ENCODE measurements at regions not wholly inside any gene's neighbourhood (a gene's known extent, or its start where the extent isn't known, plus 50 kb on each side); places are given as distances from the start of the nearest gene placed in this dataset.

DNA sequence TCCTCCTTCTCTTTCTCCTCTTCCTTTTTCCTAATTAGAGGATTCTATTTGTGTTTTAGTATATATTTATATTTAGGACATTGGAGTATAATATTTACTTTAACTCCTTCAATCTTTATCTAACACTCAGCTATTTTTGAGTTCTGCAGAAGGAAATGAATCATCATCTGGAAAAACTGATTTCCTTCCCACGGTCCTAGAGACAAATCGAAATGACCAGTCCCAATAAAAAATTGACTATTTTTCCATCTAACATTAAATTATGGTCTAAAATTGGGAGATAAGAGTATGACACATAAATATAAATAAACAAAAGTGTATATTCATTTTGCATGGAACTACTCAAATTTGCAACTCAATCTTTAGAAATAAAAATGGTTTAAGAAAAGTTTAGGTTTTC lies 167.4 kb downstream of the TMTC3 start:
- Histone ChIP-seq H3K27ac (no peak overlapping the region), H3K27me3 (no peaks in the 10 kb centered on the region), H3K36me3 (no peaks in the 10 kb centered on the region), H3K4me3 (no peak overlapping the region), H3K4me1 (no peaks in the 10 kb centered on the region), H3K9me3 (no peaks in the 10 kb centered on the region)
- TF ChIP-seq EP300 (IDR thresholded peaks at IDR 0.05) = no peak
- TF ChIP-seq POLR2A (IDR thresholded peaks at IDR 0.05) = no peak
- TF ChIP-seq, protein P1, sequence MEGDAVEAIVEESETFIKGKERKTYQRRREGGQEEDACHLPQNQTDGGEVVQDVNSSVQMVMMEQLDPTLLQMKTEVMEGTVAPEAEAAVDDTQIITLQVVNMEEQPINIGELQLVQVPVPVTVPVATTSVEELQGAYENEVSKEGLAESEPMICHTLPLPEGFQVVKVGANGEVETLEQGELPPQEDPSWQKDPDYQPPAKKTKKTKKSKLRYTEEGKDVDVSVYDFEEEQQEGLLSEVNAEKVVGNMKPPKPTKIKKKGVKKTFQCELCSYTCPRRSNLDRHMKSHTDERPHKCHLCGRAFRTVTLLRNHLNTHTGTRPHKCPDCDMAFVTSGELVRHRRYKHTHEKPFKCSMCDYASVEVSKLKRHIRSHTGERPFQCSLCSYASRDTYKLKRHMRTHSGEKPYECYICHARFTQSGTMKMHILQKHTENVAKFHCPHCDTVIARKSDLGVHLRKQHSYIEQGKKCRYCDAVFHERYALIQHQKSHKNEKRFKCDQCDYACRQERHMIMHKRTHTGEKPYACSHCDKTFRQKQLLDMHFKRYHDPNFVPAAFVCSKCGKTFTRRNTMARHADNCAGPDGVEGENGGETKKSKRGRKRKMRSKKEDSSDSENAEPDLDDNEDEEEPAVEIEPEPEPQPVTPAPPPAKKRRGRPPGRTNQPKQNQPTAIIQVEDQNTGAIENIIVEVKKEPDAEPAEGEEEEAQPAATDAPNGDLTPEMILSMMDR (IDR thresholded peaks at IDR 0.05) = no peak
- TF ChIP-seq POLR2AphosphoS5 (IDR thresholded peaks at IDR 0.05) = no peak
- DNase-seq (no peak), ATAC-seq (ENCODE audit: low FRiP score in 2 of 2) (no peak)
- 36 to 54% methylated on average over 2 of the region's 2 CpGs for WGBS, 2 donors

DNA sequence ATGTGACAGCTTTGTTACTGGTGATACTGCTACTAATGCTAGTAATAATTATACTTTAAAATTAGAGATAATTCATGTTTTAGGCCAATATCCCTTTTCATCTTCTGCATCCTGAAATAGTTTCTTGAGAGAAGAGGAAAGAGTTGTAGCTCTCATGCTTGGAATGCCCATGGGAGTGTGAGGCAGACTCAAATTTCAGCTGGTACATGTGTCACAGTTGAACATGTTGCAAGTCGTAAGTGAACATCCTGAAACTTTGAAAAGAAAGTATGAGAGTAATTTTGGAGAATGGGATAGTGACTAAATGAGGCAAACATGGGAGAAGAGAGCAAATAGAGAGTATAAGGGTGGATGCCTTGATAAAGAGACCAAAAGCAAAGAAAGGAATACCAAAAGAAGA lies 168.0 kb downstream of the TMTC3 start:
- no peak for DNase-seq
- H3K4me3 ChIP-seq = no peak overlapping the region
- WGBS, 2 donors = 57 to 70% methylated on average over 1 of the region's 1 CpG
- ATAC-seq (ENCODE audit: low FRiP score in 2 of 2) = no peak
- TF ChIP-seq POLR2A (IDR thresholded peaks at IDR 0.05) (no peak), POLR2AphosphoS5 (IDR thresholded peaks at IDR 0.05) (no peak), EP300 (IDR thresholded peaks at IDR 0.05) (no peak)
- TF ChIP-seq, protein P1 (IDR thresholded peaks at IDR 0.05) = no peak
- no peak overlapping the region for H3K27ac ChIP-seq
- H3K27me3 ChIP-seq = no peaks in the 10 kb centered on the region
- H3K9me3 ChIP-seq = no peaks in the 10 kb centered on the region
- H3K36me3 ChIP-seq = no peaks in the 10 kb centered on the region
- H3K4me1 ChIP-seq = no peaks in the 10 kb centered on the region

- DNase-seq (no peak), ATAC-seq (ENCODE audit: low FRiP score in 2 of 2) (no peak)
- no peak overlapping the region for H3K4me3 ChIP-seq
- 87 to 90% methylated on average over 6 of the region's 6 CpGs for WGBS, 2 donors
- H3K9me3 ChIP-seq = no peaks in the 10 kb centered on the region
- H3K36me3 ChIP-seq = no peaks in the 10 kb centered on the region
- no peak for TF ChIP-seq EP300 (IDR thresholded peaks at IDR 0.05)
- no peak for TF ChIP-seq POLR2AphosphoS5 (IDR thresholded peaks at IDR 0.05)
- TF ChIP-seq, protein P1 (IDR thresholded peaks at IDR 0.05) = no peak
- TF ChIP-seq POLR2A (IDR thresholded peaks at IDR 0.05) = no peak
- H3K4me1 ChIP-seq = no peaks in the 10 kb centered on the region
- H3K27ac ChIP-seq = no peak overlapping the region
- H3K27me3 ChIP-seq = no peaks in the 10 kb centered on the region
Measured at GRCh38 chr12:88310666-88311065, 168.6 kb downstream of the TMTC3 start.

DNA sequence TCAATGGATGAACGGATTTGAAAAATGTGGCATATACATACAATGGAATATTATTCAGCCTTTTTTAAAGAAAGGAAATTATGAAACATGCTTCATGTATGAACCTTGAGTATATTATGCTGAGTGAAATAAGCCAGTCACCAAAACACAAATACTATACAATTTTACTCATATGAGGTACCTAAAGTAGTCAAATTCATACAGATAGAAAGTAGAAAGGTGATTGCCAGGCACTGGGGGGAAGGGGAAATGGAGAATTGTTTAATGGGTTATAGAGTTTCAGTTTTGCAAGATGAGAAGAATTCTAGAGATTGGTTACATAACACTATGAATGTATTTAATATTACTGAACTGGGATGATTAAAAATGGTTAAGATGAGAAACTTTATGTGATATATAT lies 171.4 kb downstream of the TMTC3 start:
- Histone ChIP-seq H3K36me3 (no peaks in the 10 kb centered on the region), H3K9me3 (no peaks in the 10 kb centered on the region), H3K27me3 (no peaks in the 10 kb centered on the region), H3K27ac (no peak overlapping the region), H3K4me1 (no peaks in the 10 kb centered on the region), H3K4me3 (no peak overlapping the region)
- DNase-seq = no peak
- TF ChIP-seq EP300 (IDR thresholded peaks at IDR 0.05) (no peak), POLR2A (IDR thresholded peaks at IDR 0.05) (no peak), POLR2AphosphoS5 (IDR thresholded peaks at IDR 0.05) (no peak)
- TF ChIP-seq, protein P1 (IDR thresholded peaks at IDR 0.05) = no peak
- no peak for ATAC-seq (ENCODE audit: low FRiP score in 2 of 2)
- WGBS, 2 donors = 78 to 86% methylated on average over 1 of the region's 1 CpG

DNA sequence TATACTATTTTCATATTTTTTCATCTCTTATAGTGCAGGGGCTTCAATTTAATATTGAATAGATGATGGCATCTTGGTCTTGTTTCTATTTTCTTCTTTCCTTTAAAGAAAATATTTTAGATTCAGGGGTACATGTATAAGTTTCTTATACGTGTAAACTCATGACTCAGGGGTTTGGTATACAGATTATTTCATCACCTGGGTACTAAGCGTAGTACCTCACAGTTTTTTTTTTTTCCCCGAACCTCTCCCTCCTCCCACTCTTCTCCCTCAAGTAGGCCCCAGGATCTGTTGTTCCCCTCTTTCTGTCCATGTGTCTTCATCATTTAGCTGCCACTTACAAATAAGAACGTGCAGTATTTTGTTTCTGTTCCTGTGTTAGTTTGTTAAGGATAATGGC lies 172.6 kb downstream of the TMTC3 start:
- TF ChIP-seq EP300 (IDR thresholded peaks at IDR 0.05) = no peak
- no peak for TF ChIP-seq POLR2A (IDR thresholded peaks at IDR 0.05)
- TF ChIP-seq POLR2AphosphoS5 (IDR thresholded peaks at IDR 0.05) = no peak
- TF ChIP-seq, protein P1 (IDR thresholded peaks at IDR 0.05) = no peak
- Histone ChIP-seq H3K27ac (no peak overlapping the region), H3K27me3 (no peaks in the 10 kb centered on the region), H3K4me3 (no peak overlapping the region), H3K36me3 (no peaks in the 10 kb centered on the region), H3K4me1 (no peaks in the 10 kb centered on the region), H3K9me3 (no peaks in the 10 kb centered on the region)
- 92 to 93% methylated on average over 4 of the region's 4 CpGs for WGBS, 2 donors
- no peak for DNase-seq
- ATAC-seq (ENCODE audit: low FRiP score in 2 of 2) = no peak

Measured in upper lobe of left lung (tissue), 6 donors.